GM19240 (cell line): ENCODE measurements at regions not wholly inside any gene's neighbourhood (a gene's known extent, or its start where the extent isn't known, plus 50 kb on each side); places are given as distances from the start of the nearest gene placed in this dataset.

Experiments used
- DNase-seq: peaks from one replicate; pipeline ENCODE4 v3.0.0; 2011; ENCODE audit warnings: low spot score; ENCODE audit not compliant: insufficient read length

GRCh38 chr4:89665662-89666061, 171.3 kb downstream of the SNCA start:
- DNase-seq = no peak

GRCh38 chr4:89664521-89664920, 172.4 kb downstream of the SNCA start:
- DNase-seq = no peak

GRCh38 chr4:89661173-89661899, 175.6 kb downstream of the SNCA start:
- no peak for DNase-seq

- DNase-seq = no peak
Observed at GRCh38 chr4:89660444-89661172, 176.4 kb downstream of the SNCA start.

- peak; percentile 6 for DNase-seq
Observed at GRCh38 chr4:89658701-89659024, 178.3 kb downstream of the SNCA start.

- DNase-seq = no peak
Observed at GRCh38 chr4:89657931-89658700, 178.8 kb downstream of the SNCA start.

GRCh38 chr4:89653012-89653411, 183.9 kb downstream of the SNCA start:
- DNase-seq = no peak

- no peak for DNase-seq
Observed at GRCh38 chr4:89645482-89645881, 191.5 kb downstream of the SNCA start.

GRCh38 chr4:89641367-89641687, 195.6 kb downstream of the SNCA start:
- DNase-seq = no peak

- no peak for DNase-seq
Observed at GRCh38 chr4:89640620-89641366, 196.2 kb downstream of the SNCA start.

- DNase-seq = no peak
Observed at GRCh38 chr4:89639395-89639794, 197.6 kb downstream of the SNCA start.

GRCh38 chr4:89625599-89626293, 211.2 kb downstream of the SNCA start:
- DNase-seq = no peak

GRCh38 chr4:89619206-89619962, 217.6 kb downstream of the SNCA start:
- no peak for DNase-seq

- no peak for DNase-seq
Observed at GRCh38 chr4:89618151-89618550, 218.8 kb downstream of the SNCA start.

- DNase-seq = no peak
Observed at GRCh38 chr4:89617317-89617716, 219.6 kb downstream of the SNCA start.

- no peak for DNase-seq
Observed at GRCh38 chr4:89616382-89616781, 220.6 kb downstream of the SNCA start.

- no peak for DNase-seq
Observed at GRCh38 chr4:89615051-89615450, 221.9 kb downstream of the SNCA start.

GRCh38 chr4:89614155-89614554, 222.8 kb downstream of the SNCA start:
- DNase-seq = no peak

- DNase-seq = no peak
Observed at GRCh38 chr4:89610236-89610635, 226.7 kb downstream of the SNCA start.

- DNase-seq = no peak
Observed at GRCh38 chr4:89609756-89610155, 227.2 kb downstream of the SNCA start.
